IMR-90 (cell line): ENCODE measurements at regions not wholly inside any gene's neighbourhood (a gene's known extent, or its start where the extent isn't known, plus 50 kb on each side); places are given as distances from the start of the nearest gene placed in this dataset.
"Not testable (repeated sequence)": the region's sequence is repeated elsewhere in the genome, so short reads cannot be mapped to it uniquely, and the experiment has no call there.

Source experiments
- ATAC-seq: fragments of 200-7000 bp; cut with Tn5 transposase; 2 replicates; pipeline ENCODE4 v1.9.1; 2020; ENCODE audit warnings: low read depth, mild to moderate bottlenecking, moderate library complexity
- BruUV-seq: library from RNA; stranded (reverse); fragments of 400-500 nt; replicated peaks from 2 replicates; lab custom pipeline; 2021; lab: Mats Ljungman, UMichigan
- CTCF ChIA-PET: fragments of 300-600 bp; formaldehyde crosslinking; extraction: SDS; loops from one replicate; lab custom pipeline; 2021; ENCODE audit warnings: antibody characterized with exemption; lab: Yijun Ruan, JAX
- POLR2A ChIA-PET: fragments of 300-600 bp; sonication (Branson Sonifier 250); formaldehyde crosslinking; loops from one replicate; lab custom pipeline; 2022; ENCODE audit warnings: antibody characterized with exemption; ENCODE audit not compliant: unreplicated experiment; lab: Charles Lee
- DNase-seq: peaks from one replicate; pipeline ENCODE4 v3.0.0; 2013
- H2AFZ ChIP-seq: replicated peaks from 2 replicates; pipeline ENCODE3; 2013; ENCODE audit warnings: low read length, mild to moderate bottlenecking; ENCODE audit not compliant: poor library complexity
- H2AK5ac ChIP-seq: 2 replicates; pipeline ENCODE4 v1.6.1; 2013; ENCODE audit warnings: low read depth, low read length, inconsistent platforms
- H2AK9ac ChIP-seq: replicated peaks from 2 replicates; pipeline ENCODE3; 2013; ENCODE audit warnings: mild to moderate bottlenecking, low read depth, low read length, moderate library complexity; ENCODE audit not compliant: poor library complexity
- H2BK120ac ChIP-seq: 2 replicates; pipeline ENCODE4 v1.6.1; 2013; ENCODE audit warnings: low read depth, low read length, inconsistent platforms
- H2BK15ac ChIP-seq: 3 replicates; pipeline ENCODE4 v1.6.1; 2013; ENCODE audit warnings: low read depth, low read length, inconsistent platforms
- H2BK20ac ChIP-seq: 2 replicates; pipeline ENCODE4 v1.6.1; 2013; ENCODE audit warnings: low read depth, mild to moderate bottlenecking, inconsistent platforms, low read length, moderate library complexity
- H2BK5ac ChIP-seq: 2 replicates; pipeline ENCODE4 v1.6.1; 2013; ENCODE audit warnings: mild to moderate bottlenecking, low read depth, low read length, inconsistent platforms; ENCODE audit not compliant: poor library complexity, severe bottlenecking
- H3K14ac ChIP-seq: replicated peaks from 2 replicates; pipeline ENCODE4 v1.6.1; 2013; ENCODE audit warnings: low read depth, low read length, inconsistent platforms
- H3K18ac ChIP-seq: 2 replicates; pipeline ENCODE4 v1.6.1; 2013; ENCODE audit warnings: low read depth, low read length, control low read depth
- H3K23ac ChIP-seq: 2 replicates; pipeline ENCODE4 v1.6.1; 2013; ENCODE audit warnings: low read depth, low read length, inconsistent platforms
- H3K27ac ChIP-seq: 2 replicates; pipeline ENCODE4 v1.5.1; 2013; ENCODE audit warnings: mild to moderate bottlenecking, control low read depth, low read length; ENCODE audit not compliant: insufficient read depth
- H3K27me3 ChIP-seq: 2 replicates; pipeline ENCODE4 v1.6.1; 2013; ENCODE audit warnings: low read length; ENCODE audit not compliant: control insufficient read depth, insufficient read depth
- H3K36me3 ChIP-seq: 2 replicates; pipeline ENCODE4 v1.6.1; 2013; ENCODE audit warnings: low read length, mixed read lengths; ENCODE audit not compliant: control insufficient read depth, insufficient read depth
- H3K4ac ChIP-seq: 2 replicates; pipeline ENCODE4 v1.6.1; 2013; ENCODE audit warnings: low read depth, low read length, inconsistent platforms
- H3K4me1 ChIP-seq: 2 replicates; pipeline ENCODE4 v1.6.1; 2013; ENCODE audit warnings: low read length, mixed read lengths; ENCODE audit not compliant: control insufficient read depth, insufficient read depth
- H3K4me2 ChIP-seq: 2 replicates; pipeline ENCODE4 v1.6.1; 2013; ENCODE audit warnings: low read depth, mild to moderate bottlenecking, control low read depth, low read length, moderate library complexity
- H3K4me3 ChIP-seq: 2 replicates; pipeline ENCODE4 v1.5.1; 2013; ENCODE audit warnings: low read depth, mild to moderate bottlenecking, control low read depth, low read length, moderate library complexity; ENCODE audit not compliant: insufficient read depth
- H3K56ac ChIP-seq: 2 replicates; pipeline ENCODE4 v1.6.1; 2013; ENCODE audit warnings: low read length, inconsistent platforms; ENCODE audit not compliant: insufficient read depth; ENCODE audit errors: extremely low read depth
- H3K79me1 ChIP-seq, 2 experiments: 2 replicates each; pipeline ENCODE4 v1.6.1; 2013; ENCODE audit warnings: low read length in 2 of 2, inconsistent platforms in 1 of 2, low read depth in 1 of 2
- H3K9ac ChIP-seq: 2 replicates; pipeline ENCODE4 v1.6.1; 2013; ENCODE audit warnings: low read depth, low read length, control low read depth
- H3K9me1 ChIP-seq: 2 replicates; pipeline ENCODE4 v1.6.1; 2013; ENCODE audit warnings: low read length, inconsistent platforms; ENCODE audit not compliant: insufficient read depth
- H3K9me3 ChIP-seq: 2 replicates; pipeline ENCODE4 v1.6.1; 2013; ENCODE audit warnings: low read length; ENCODE audit not compliant: control insufficient read depth, insufficient read depth
- H4K20me1 ChIP-seq: 2 replicates; pipeline ENCODE4 v1.6.1; 2013; ENCODE audit warnings: low read length, inconsistent platforms; ENCODE audit not compliant: insufficient read depth
- H4K5ac ChIP-seq: 2 replicates; pipeline ENCODE4 v1.6.1; 2013; ENCODE audit warnings: mild to moderate bottlenecking, low read depth, low read length, control low read depth
- H4K8ac ChIP-seq, 2 experiments: 2 replicates each; pipeline ENCODE4 v1.6.1; 2013; ENCODE audit warnings: low read depth in 2 of 2, low read length in 2 of 2, control low read depth in 1 of 2, inconsistent platforms in 1 of 2
- H4K91ac ChIP-seq: 2 replicates; pipeline ENCODE4 v1.6.1; 2013; ENCODE audit warnings: low read depth, low read length, inconsistent platforms; ENCODE audit not compliant: insufficient read depth
- CEBPB ChIP-seq: IDR thresholded peaks from 2 replicates; pipeline ENCODE4 v1.6.1; 2012; ENCODE audit warnings: low read depth, low read length, improper control_type of control experiment
- CHD1 ChIP-seq: IDR thresholded peaks from 2 replicates; pipeline ENCODE4 v1.6.1; 2012; ENCODE audit warnings: low read depth, low read length, improper control_type of control experiment
- FOS ChIP-seq: fragments of 150-350 bp; IDR thresholded peaks from 2 replicates; pipeline ENCODE4 v1.6.1; 2016; ENCODE audit warnings: low read depth, low read length
- MAZ ChIP-seq: IDR thresholded peaks from 2 replicates; pipeline ENCODE4 v1.6.1; 2012; ENCODE audit warnings: low read depth, mild to moderate bottlenecking, low read length, improper control_type of control experiment, moderate library complexity, borderline replicate concordance
- RCOR1 ChIP-seq: IDR thresholded peaks from 2 replicates; pipeline ENCODE4 v1.6.1; 2012; ENCODE audit warnings: mild to moderate bottlenecking, low read length, improper control_type of control experiment; ENCODE audit not compliant: insufficient replicate concordance
- RFX5 ChIP-seq: IDR thresholded peaks from 2 replicates; pipeline ENCODE4 v1.8.0; 2012; ENCODE audit warnings: low read depth, mild to moderate bottlenecking, low read length, moderate library complexity
- USF2 ChIP-seq: fragments of 150-350 bp; IDR thresholded peaks from 2 replicates; pipeline ENCODE4 v1.6.1; 2017; ENCODE audit warnings: mild to moderate bottlenecking, antibody characterized with exemption, low read length, low read depth
- whole genome bisulfite sequencing, 2 experiments: methylation state at CpG; one replicate each; pipeline versions ENCODE4 v1.1.5 to v1.1.7; 2013; ENCODE audit warnings: missing lambda C conversion rate in 2 of 2; ENCODE audit not compliant: insufficient read length in 1 of 2; ENCODE audit errors: extremely low coverage in 2 of 2; 5-methylcytosine and 5-hydroxymethylcytosine counted together
- dilution Hi-C: fragments of 300-500 bp; cut with HindIII; formaldehyde crosslinking; loops from one replicate; pipeline ENCODE4 v1.14.3; 2018; ENCODE audit warnings: low sequenced_read_pairs; ENCODE audit not compliant: unreplicated experiment
- in situ Hi-C: fragments of 300-500 bp; cut with MboI; formaldehyde crosslinking; loops from 3 replicates; pipeline ENCODE4 v1.14.3; 2019; ENCODE audit warnings: low sequenced_read_pairs, inconsistent platforms, mixed read lengths
- intact Hi-C: fragments of 100-400 bp; cut with micrococcal nuclease; formaldehyde crosslinking; loops from 2 replicates; pipeline ENCODE4 v1.10.0; 2022
- TF ChIP-seq, protein P1 (sequence below): fragments of 150-350 bp; IDR thresholded peaks from 2 replicates; pipeline ENCODE4 v1.6.1; 2016; ENCODE audit warnings: low read depth, mild to moderate bottlenecking, low read length, moderate library complexity, borderline replicate concordance

- no peak overlapping the region for H3K4me3 ChIP-seq
- TF ChIP-seq CEBPB = no peak
- no peak for TF ChIP-seq CHD1
- TF ChIP-seq RCOR1 = no peak
- TF ChIP-seq MAZ = no peak
- TF ChIP-seq USF2 = no peak
- TF ChIP-seq, protein P1, sequence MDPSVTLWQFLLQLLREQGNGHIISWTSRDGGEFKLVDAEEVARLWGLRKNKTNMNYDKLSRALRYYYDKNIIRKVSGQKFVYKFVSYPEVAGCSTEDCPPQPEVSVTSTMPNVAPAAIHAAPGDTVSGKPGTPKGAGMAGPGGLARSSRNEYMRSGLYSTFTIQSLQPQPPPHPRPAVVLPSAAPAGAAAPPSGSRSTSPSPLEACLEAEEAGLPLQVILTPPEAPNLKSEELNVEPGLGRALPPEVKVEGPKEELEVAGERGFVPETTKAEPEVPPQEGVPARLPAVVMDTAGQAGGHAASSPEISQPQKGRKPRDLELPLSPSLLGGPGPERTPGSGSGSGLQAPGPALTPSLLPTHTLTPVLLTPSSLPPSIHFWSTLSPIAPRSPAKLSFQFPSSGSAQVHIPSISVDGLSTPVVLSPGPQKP = no peak
- TF ChIP-seq RFX5 = no peak
- TF ChIP-seq FOS = no peak
- no TSS peak for BruUV-seq
- no peak overlapping the region for H3K27ac ChIP-seq
- WGBS, 2 experiments = no CpG with 5 or more reads among the region's 2 CpGs
- no peaks in the 10 kb centered on the region for H3K9me1 ChIP-seq
- DNase-seq (no peak), ATAC-seq (no peak)
- no peak overlapping the region for H3K4ac ChIP-seq
- no peak overlapping the region for H2BK5ac ChIP-seq
- no peak overlapping the region for H3K56ac ChIP-seq
- ChIA-PET CTCF (no interaction called here), POLR2A (no interaction called here)
- H2BK120ac ChIP-seq = no peak overlapping the region
- H3K4me1 ChIP-seq = no peaks in the 10 kb centered on the region
- H3K14ac ChIP-seq = no peak overlapping the region
- no peaks in the 10 kb centered on the region for H3K36me3 ChIP-seq
- no peak overlapping the region for H3K4me2 ChIP-seq
- no peaks in the 10 kb centered on the region for H3K27me3 ChIP-seq
- H2BK20ac ChIP-seq = no peak overlapping the region
- H4K5ac ChIP-seq = no peak overlapping the region
- H3K18ac ChIP-seq = no peak overlapping the region
- intact Hi-C loops = no loop called here
- no peak overlapping the region for H3K23ac ChIP-seq
- no peak overlapping the region for H2AK5ac ChIP-seq
- H3K9me3 ChIP-seq = no peaks in the 10 kb centered on the region
- H2AK9ac ChIP-seq = no peak overlapping the region
- in situ Hi-C loops = no loop called here
- no peak overlapping the region for H4K8ac ChIP-seq
- no peak overlapping the region for H2BK15ac ChIP-seq
- H4K20me1 ChIP-seq = no peaks in the 10 kb centered on the region
- H3K9ac ChIP-seq = no peak overlapping the region
- dilution Hi-C loops = no loop called here
- no peaks in the 10 kb centered on the region for H3K79me1 ChIP-seq
- no peak overlapping the region for H4K91ac ChIP-seq
- no peak overlapping the region for H2AFZ ChIP-seq
These were observed 846.6 kb downstream of the MCTP2 start for GRCh38 chr15:95078003-95078402.

GRCh38 chr15:95080228-95080627 lies 848.9 kb downstream of the MCTP2 start:
- BruUV-seq, H3K36me3 ChIP-seq, H3K56ac ChIP-seq, H2AK9ac ChIP-seq, H2AK5ac ChIP-seq, dilution Hi-C loops, H3K9ac ChIP-seq, H2BK20ac ChIP-seq, H3K14ac ChIP-seq, H4K91ac ChIP-seq, H3K23ac ChIP-seq, H2BK120ac ChIP-seq, H3K9me3 ChIP-seq, H3K27ac ChIP-seq, POLR2A ChIA-PET, H3K4me2 ChIP-seq, intact Hi-C loops, H3K79me1 ChIP-seq, ATAC-seq, H3K4me3 ChIP-seq, H4K8ac ChIP-seq, H3K18ac ChIP-seq, H4K5ac ChIP-seq, H3K4me1 ChIP-seq, H2AFZ ChIP-seq, H3K9me1 ChIP-seq, in situ Hi-C loops, DNase-seq, H3K4ac ChIP-seq, H2BK5ac ChIP-seq, H4K20me1 ChIP-seq, H3K27me3 ChIP-seq, CTCF ChIA-PET, H2BK15ac ChIP-seq: not testable (repeated sequence)
- no CpG with 5 or more reads among the region's 1 CpG for WGBS, 2 experiments
